Caco-2 (cell line): ENCODE measurements at regions not wholly inside any gene's neighbourhood (a gene's known extent, or its start where the extent isn't known, plus 50 kb on each side); places are given as distances from the start of the nearest gene placed in this dataset.

Experiments
- BruUV-seq: library from RNA; stranded (reverse); fragments of 400-500 nt; replicated peaks from 2 replicates; lab custom pipeline; 2021; lab: Mats Ljungman, UMichigan
- CTCF ChIA-PET: fragments of 300-600 bp; sonication (Branson Sonifier 250); formaldehyde crosslinking; loops from one replicate; lab custom pipeline; 2022; ENCODE audit warnings: antibody characterized with exemption; lab: Charles Lee
- POLR2A ChIA-PET: fragments of 300-600 bp; sonication (Branson Sonifier 250); formaldehyde crosslinking; loops from one replicate; lab custom pipeline; 2022; ENCODE audit warnings: antibody characterized with exemption; lab: Charles Lee
- DNase-seq, 2 experiments: peaks; one replicate each; pipeline versions ENCODE4 v3.0.0 to v3.0.0-alpha.2; 2020 to 2022
- H3K27me3 ChIP-seq: replicated peaks from 2 replicates; pipeline ENCODE4 v1.6.0; 2011; ENCODE audit warnings: low read length; ENCODE audit not compliant: control insufficient read depth, insufficient read depth
- H3K36me3 ChIP-seq: 2 replicates; pipeline ENCODE4 v1.5.1; 2011; ENCODE audit warnings: low read length; ENCODE audit not compliant: control insufficient read depth, insufficient read depth
- H3K4me1 ChIP-seq: fragments of 250-450 bp; sonication (Bioruptor Pico); 2 replicates; pipeline ENCODE4 v1.5.1; 2020; ENCODE audit warnings: mild to moderate bottlenecking
- H3K4me3 ChIP-seq: 2 replicates; pipeline ENCODE4 v1.5.1; 2011; ENCODE audit warnings: low read depth, mild to moderate bottlenecking, control low read depth, low read length
- H3K9me3 ChIP-seq: fragments of 250-450 bp; sonication (Bioruptor Pico); 2 replicates; pipeline ENCODE4 v1.5.1; 2020; ENCODE audit warnings: mild to moderate bottlenecking, moderate library complexity
- H3K27ac Mint-ChIP-seq: one replicate; pipeline ENCODE4 v1.8.0; 2022; ENCODE audit warnings: mixed read lengths; ENCODE audit not compliant: unreplicated experiment
- H3K27me3 Mint-ChIP-seq: one replicate; pipeline ENCODE4 v1.8.0; 2022; ENCODE audit warnings: mixed read lengths; ENCODE audit not compliant: insufficient read depth, unreplicated experiment
- H3K36me3 Mint-ChIP-seq: one replicate; pipeline ENCODE4 v1.8.0; 2022; ENCODE audit warnings: mild to moderate bottlenecking, mixed read lengths; ENCODE audit not compliant: insufficient read depth, unreplicated experiment
- H3K4me1 Mint-ChIP-seq: one replicate; pipeline ENCODE4 v1.8.0; 2022; ENCODE audit warnings: low read depth, mixed read lengths; ENCODE audit not compliant: unreplicated experiment
- H3K4me3 Mint-ChIP-seq: one replicate; pipeline ENCODE4 v1.8.0; 2022; ENCODE audit warnings: mild to moderate bottlenecking, moderate library complexity, mixed read lengths; ENCODE audit not compliant: unreplicated experiment
- H3K9me3 Mint-ChIP-seq: one replicate; pipeline ENCODE4 v1.8.0; 2022; ENCODE audit warnings: mixed read lengths; ENCODE audit not compliant: unreplicated experiment
- intact Hi-C: fragments of 100-400 bp; cut with micrococcal nuclease; formaldehyde crosslinking; loops from one replicate; pipeline ENCODE4 v1.10.0; 2022; ENCODE audit not compliant: unreplicated experiment
- TF ChIP-seq, protein P1 (sequence below), 2 experiments: fragments of 200-600 bp in 1 of 2; IDR thresholded peaks; 1 replicate in 1 of 2; 2 replicates in 1 of 2; pipeline versions ENCODE4 v1.5.1 to v1.8.0; 2011 to 2022; ENCODE audit warnings: antibody characterized with exemption in 1 of 2, control low read depth in 1 of 2, inconsistent platforms in 1 of 2, low read depth in 1 of 2, low read length in 1 of 2, mild to moderate bottlenecking in 1 of 2, moderate library complexity in 1 of 2; ENCODE audit not compliant: insufficient read depth in 1 of 2, severe bottlenecking in 1 of 2, unreplicated experiment in 1 of 2

DNA sequence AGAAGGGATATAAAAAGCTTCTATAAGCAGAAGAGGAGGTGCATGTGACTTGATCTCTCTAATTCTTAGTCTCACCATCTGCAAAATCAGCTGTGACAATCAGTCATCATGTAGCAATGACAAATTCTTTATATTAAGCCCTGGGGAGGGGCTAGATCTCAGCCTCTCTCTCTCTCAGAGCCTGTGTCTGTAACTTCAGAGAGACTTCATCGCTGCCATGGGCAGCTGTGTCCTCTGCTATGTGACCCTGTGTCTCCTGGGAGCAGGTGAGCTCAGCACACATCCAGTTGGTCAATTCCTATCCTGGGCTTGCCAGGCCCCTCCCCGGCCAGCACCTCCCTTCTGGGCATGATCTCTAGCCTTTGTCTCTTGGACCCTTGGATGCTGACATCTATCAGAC is 109.6 kb downstream of the ANKRD18B start:
- intact Hi-C loops: no loop called here
- no peaks in the 10 kb centered on the region for H3K36me3 ChIP-seq
- H3K9me3 ChIP-seq: no peaks in the 10 kb centered on the region
- no peaks in the 10 kb centered on the region for H3K27me3 ChIP-seq
- Mint-ChIP-seq H3K4me3 (no peak overlapping the region), H3K9me3 (no peaks in the 10 kb centered on the region), H3K27ac (no peak overlapping the region), H3K27me3 (peaks cover 21% of the 10 kb centered on the region), H3K4me1 (no peaks in the 10 kb centered on the region), H3K36me3 (no peaks in the 10 kb centered on the region)
- BruUV-seq: no TSS peak
- POLR2A ChIA-PET: no interaction called here
- no peaks in the 10 kb centered on the region for H3K4me1 ChIP-seq
- H3K4me3 ChIP-seq: no peak overlapping the region
- CTCF ChIA-PET: interaction anchor here (1.8 kb wide), 1 partner anchor 88 kb away, joined by 4 read pairs; no protein-coding TSS in a partner anchor
- DNase-seq: no peak
- TF ChIP-seq, protein P1, sequence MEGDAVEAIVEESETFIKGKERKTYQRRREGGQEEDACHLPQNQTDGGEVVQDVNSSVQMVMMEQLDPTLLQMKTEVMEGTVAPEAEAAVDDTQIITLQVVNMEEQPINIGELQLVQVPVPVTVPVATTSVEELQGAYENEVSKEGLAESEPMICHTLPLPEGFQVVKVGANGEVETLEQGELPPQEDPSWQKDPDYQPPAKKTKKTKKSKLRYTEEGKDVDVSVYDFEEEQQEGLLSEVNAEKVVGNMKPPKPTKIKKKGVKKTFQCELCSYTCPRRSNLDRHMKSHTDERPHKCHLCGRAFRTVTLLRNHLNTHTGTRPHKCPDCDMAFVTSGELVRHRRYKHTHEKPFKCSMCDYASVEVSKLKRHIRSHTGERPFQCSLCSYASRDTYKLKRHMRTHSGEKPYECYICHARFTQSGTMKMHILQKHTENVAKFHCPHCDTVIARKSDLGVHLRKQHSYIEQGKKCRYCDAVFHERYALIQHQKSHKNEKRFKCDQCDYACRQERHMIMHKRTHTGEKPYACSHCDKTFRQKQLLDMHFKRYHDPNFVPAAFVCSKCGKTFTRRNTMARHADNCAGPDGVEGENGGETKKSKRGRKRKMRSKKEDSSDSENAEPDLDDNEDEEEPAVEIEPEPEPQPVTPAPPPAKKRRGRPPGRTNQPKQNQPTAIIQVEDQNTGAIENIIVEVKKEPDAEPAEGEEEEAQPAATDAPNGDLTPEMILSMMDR (IDR thresholded peaks at IDR 0.05; ENCODE audit: insufficient read depth in 1 of 2, low read depth in 1 of 2, low read length in 1 of 2, severe bottlenecking in 1 of 2, unreplicated experiment in 1 of 2): no peak

DNA sequence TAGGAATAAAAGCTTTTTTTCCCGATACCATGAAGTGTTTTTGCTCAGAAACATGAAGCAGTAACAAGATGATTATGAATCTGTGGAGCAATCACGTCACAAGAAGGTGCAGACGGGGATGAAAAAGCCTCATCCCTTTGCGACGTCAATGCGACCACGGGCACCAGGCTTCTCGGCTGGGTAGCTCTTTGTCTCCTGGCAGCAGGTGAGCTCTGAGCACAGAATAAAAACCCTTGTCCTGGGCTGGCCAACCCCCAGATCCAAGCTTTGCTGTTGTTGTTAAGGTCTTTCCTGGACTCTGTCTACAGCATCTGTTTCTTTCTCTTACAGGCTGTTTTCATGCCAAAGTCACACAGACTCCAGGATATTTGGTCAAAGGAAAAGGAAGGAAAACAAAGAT is 113.8 kb downstream of the ANKRD18B start:
- Histone ChIP-seq H3K4me3 (no peak overlapping the region), H3K36me3 (no peaks in the 10 kb centered on the region), H3K27me3 (no peaks in the 10 kb centered on the region), H3K9me3 (no peaks in the 10 kb centered on the region), H3K4me1 (no peaks in the 10 kb centered on the region)
- H3K4me1 Mint-ChIP-seq: no peaks in the 10 kb centered on the region
- DNase-seq: no peak
- no peaks in the 10 kb centered on the region for H3K36me3 Mint-ChIP-seq
- no peaks in the 10 kb centered on the region for H3K9me3 Mint-ChIP-seq
- CTCF ChIA-PET: interaction anchor here (1.8 kb wide), 1 partner anchor 14 kb away, joined by 5 read pairs; no protein-coding TSS in a partner anchor
- peaks cover 29% of the 10 kb centered on the region for H3K27me3 Mint-ChIP-seq
- H3K4me3 Mint-ChIP-seq: no peak overlapping the region
- no TSS peak for BruUV-seq
- intact Hi-C loops: no loop called here
- H3K27ac Mint-ChIP-seq: no peak overlapping the region
- POLR2A ChIA-PET: no interaction called here
- TF ChIP-seq, protein P1 (IDR thresholded peaks at IDR 0.05; ENCODE audit: insufficient read depth in 1 of 2, low read depth in 1 of 2, low read length in 1 of 2, severe bottlenecking in 1 of 2, unreplicated experiment in 1 of 2): no peak

GRCh38 chr9:33638391-33638915 is 114.4 kb downstream of the ANKRD18B start:
- Mint-ChIP-seq H3K36me3 (no peaks in the 10 kb centered on the region), H3K4me1 (no peaks in the 10 kb centered on the region), H3K4me3 (no peak overlapping the region), H3K27me3 (peaks cover 29% of the 10 kb centered on the region), H3K9me3 (no peaks in the 10 kb centered on the region), H3K27ac (no peak overlapping the region)
- no peak overlapping the region for H3K4me3 ChIP-seq
- H3K36me3 ChIP-seq: no peaks in the 10 kb centered on the region
- DNase-seq: no peak
- CTCF ChIA-PET: interaction anchor here (1.8 kb wide), 1 partner anchor 14 kb away, joined by 5 read pairs; no protein-coding TSS in a partner anchor
- H3K9me3 ChIP-seq: no peaks in the 10 kb centered on the region
- no peaks in the 10 kb centered on the region for H3K27me3 ChIP-seq
- POLR2A ChIA-PET: no interaction called here
- TF ChIP-seq, protein P1 (IDR thresholded peaks at IDR 0.05; ENCODE audit: insufficient read depth in 1 of 2, low read depth in 1 of 2, low read length in 1 of 2, severe bottlenecking in 1 of 2, unreplicated experiment in 1 of 2): no peak
- BruUV-seq: no TSS peak
- intact Hi-C loops: no loop called here
- H3K4me1 ChIP-seq: no peaks in the 10 kb centered on the region
